ENCODE measurements at regions not wholly inside any gene's neighbourhood (a gene's known extent, or its start where the extent isn't known, plus 50 kb on each side); places are given as distances from the start of the nearest gene placed in this dataset.

DNA sequence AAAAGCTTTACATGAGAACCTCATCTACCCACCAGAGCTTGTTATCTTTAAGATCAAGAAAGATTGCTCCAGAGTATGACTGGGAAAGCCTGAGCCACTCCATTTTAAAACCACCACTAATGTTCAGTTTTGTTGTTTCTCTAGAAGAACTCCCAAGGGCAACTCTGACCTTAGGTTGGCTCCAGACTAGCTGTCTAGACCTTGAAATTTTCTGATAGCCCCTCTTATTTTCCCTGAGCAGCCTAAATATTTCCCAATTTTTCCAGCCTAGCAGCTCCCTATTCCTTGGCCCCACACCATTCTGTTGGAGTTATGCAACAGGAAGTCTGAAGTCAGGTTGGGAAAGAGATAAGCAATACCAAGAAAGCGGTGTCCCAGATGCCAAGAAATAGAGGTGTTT is 84.6 kb upstream of the TCF21 start:
- TF ChIP-seq POLR2A (IDR thresholded peaks at IDR 0.05; ENCODE audit: low read depth, low read length) = no peak
- TF ChIP-seq POLR2AphosphoS5 (IDR thresholded peaks at IDR 0.05; ENCODE audit: low read depth, low read length) = no peak

Data from GM12891 (cell line).